Occipital lobe (tissue), 1 donor: ENCODE measurements at regions not wholly inside any gene's neighbourhood (a gene's known extent, or its start where the extent isn't known, plus 50 kb on each side); places are given as distances from the start of the nearest gene placed in this dataset.

ENCODE experiments used
- DNase-seq: peaks from one replicate; lab custom pipeline; 2025; lab: John Stamatoyannopoulos, UW

- no peak for DNase-seq
Observed at GRCh38 chr2:2930841-2931240, 446.8 kb downstream of the EIPR1 start.

- no peak for DNase-seq
Observed at GRCh38 chr2:2926858-2927175, 450.8 kb downstream of the EIPR1 start.

GRCh38 chr2:2926009-2926857 lies 451.4 kb downstream of the EIPR1 start:
- no peak for DNase-seq

GRCh38 chr2:2922156-2922555 lies 455.5 kb downstream of the EIPR1 start:
- DNase-seq = no peak

GRCh38 chr2:2921011-2921720 lies 456.5 kb downstream of the EIPR1 start:
- DNase-seq = no peak

- no peak for DNase-seq
Observed at GRCh38 chr2:2919574-2920365, 457.8 kb downstream of the EIPR1 start.

GRCh38 chr2:2919026-2919425 lies 458.6 kb downstream of the EIPR1 start:
- DNase-seq = no peak

- DNase-seq = no peak
Observed at GRCh38 chr2:2916621-2917020, 461.0 kb downstream of the EIPR1 start.

- DNase-seq = no peak
Observed at GRCh38 chr2:2914252-2914651, 463.4 kb downstream of the EIPR1 start.

- DNase-seq = no peak
Observed at GRCh38 chr2:2913601-2914120, 464.0 kb downstream of the EIPR1 start.

GRCh38 chr2:2912731-2913130 lies 464.9 kb downstream of the EIPR1 start:
- DNase-seq = no peak

GRCh38 chr2:2912293-2912692 lies 465.3 kb downstream of the EIPR1 start:
- DNase-seq = no peak

- no peak for DNase-seq
Observed at GRCh38 chr2:2910259-2910658, 467.4 kb downstream of the EIPR1 start.

GRCh38 chr2:2909086-2910035 lies 468.3 kb downstream of the EIPR1 start:
- no peak for DNase-seq

GRCh38 chr2:2906091-2906490 lies 471.5 kb downstream of the EIPR1 start:
- no peak for DNase-seq

GRCh38 chr2:2904721-2905350 lies 472.8 kb downstream of the EIPR1 start:
- no peak for DNase-seq

- no peak for DNase-seq
Observed at GRCh38 chr2:2902547-2903281, 474.9 kb downstream of the EIPR1 start.

GRCh38 chr2:2901384-2902345 lies 476.0 kb downstream of the EIPR1 start:
- DNase-seq = no peak
